DMS 273 (cell line): ENCODE measurements at regions not wholly inside any gene's neighbourhood (a gene's known extent, or its start where the extent isn't known, plus 50 kb on each side); places are given as distances from the start of the nearest gene placed in this dataset.
A peak's percentile ranks its signal among the peaks of the same experiment; 100 is the strongest.

Experiments used
- DNase-seq: peaks from one replicate; lab custom pipeline; 2025; ENCODE audit not compliant: unreplicated experiment; lab: John Stamatoyannopoulos, UW

DNA sequence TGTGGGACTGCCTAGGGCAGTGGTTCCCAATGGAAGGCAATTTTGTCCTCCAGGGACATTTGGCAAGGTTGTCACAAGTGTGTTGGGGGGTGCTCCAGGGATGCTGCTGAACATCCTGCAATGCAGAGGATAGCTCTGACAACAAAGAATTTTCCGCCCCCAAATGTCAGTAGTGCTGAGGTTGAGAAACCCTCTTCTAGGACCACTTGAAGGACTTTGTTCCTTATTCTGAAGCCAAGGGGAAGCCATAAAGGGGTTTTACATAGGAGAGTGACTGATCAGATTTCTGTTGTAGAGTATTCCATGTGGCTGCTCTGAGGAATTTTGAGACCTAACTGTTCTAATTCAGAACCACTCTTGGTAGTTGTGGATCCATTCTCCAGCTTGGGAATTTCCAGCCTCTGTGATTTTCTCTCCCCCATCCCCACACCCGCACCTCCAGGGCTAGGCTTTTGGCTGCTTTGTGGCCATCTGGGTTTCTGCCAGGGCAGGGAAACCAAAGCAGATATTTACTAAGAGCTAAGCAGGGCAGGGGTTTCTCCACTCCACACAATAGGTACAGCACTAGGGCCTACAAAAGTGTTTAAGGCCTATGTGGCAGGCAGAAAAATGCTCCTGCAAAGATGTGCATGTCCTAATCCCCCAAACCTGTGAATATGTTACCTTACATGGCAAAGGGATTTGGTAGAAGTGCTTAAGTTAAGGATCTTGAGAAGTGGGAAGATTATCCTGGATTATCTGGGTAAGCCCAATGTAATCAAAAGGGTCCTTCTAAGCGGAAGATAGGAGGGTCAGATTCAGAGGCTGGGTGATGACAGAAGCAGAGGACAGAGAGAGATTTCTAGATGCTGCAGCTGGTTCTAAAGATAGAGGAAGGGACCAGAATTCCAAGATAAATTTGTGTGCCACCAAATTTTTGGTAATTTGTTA lies 135.4 kb downstream of the TMEM17 start:
- DNase-seq, result no peak

DNA sequence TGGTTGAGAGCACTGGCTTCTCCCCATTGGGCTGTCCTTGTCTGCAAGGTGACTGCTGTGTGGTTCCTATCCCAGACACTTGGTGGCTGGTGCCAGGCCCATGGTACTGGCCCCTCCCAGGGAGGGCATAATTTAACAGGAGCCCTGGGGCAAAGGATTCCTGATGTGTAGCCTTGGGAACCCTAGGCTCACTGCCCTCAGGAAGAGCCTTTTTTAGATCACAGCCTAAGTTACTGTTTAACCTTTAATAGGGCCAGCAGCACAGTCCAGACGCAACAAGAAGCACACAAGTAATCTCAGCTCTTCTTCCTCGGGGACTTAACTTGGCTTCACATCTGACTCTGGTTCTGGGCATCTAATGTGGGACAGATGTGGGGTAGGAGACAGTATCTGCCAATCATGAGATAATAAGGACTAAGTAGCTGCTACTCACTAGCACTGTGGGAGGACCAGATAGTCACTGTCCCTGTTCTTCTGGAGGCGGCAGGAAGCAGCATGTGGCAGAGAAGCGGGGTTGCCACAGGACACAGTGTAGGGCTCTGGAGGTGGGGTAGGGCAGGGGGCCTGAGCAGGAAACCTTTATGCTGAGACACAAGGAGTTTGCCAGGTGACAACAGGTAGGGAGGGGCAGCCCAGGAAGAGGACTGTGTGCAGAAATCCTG lies 136.3 kb downstream of the TMEM17 start:
- DNase-seq, result no peak

GRCh38 chr2:62364791-62365528 lies 141.0 kb downstream of the TMEM17 start:
- DNase-seq, result no peak

- no peak for DNase-seq
Measured at GRCh38 chr2:62363166-62363565, 142.8 kb downstream of the TMEM17 start.

DNA sequence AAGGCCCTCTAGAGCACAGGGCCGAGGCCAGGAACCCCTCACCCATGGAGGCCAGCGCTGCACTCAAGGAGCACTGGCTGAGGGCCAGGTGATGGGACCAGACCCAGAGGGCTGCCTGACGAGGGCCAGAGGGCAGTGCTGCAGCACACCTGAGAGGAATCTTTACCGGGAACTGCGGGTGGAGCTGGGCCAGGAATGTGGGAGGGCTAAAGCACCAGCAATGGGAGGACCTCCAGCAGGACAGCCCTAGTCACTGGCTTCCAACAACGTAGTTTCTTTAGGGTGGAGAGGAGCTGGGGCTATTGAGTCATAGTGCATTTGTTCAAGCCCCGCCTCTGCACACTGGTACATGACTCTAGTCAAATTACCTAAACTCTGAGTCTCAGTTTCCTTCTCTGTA lies 143.4 kb downstream of the TMEM17 start:
- no peak for DNase-seq

DNA sequence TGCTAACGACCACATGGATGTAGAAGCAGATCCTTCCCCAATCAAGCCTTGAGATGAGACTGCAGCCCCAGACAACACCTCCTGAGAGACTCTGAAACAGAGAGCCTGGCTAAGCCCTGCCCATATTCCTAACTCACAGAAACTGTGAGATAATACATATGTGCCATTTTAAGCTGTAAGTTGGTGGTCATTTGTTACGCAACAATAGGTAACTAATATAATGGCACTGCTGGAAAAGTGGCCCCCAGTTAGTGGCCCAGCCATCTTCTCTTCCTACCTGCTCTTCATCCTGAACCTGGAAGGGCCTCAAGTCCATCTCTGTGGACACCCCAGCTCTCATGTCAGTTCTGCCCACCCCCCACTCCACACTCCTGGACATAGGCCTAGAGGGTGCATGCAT lies 144.0 kb downstream of the TMEM17 start:
- DNase-seq, result no peak

DNA sequence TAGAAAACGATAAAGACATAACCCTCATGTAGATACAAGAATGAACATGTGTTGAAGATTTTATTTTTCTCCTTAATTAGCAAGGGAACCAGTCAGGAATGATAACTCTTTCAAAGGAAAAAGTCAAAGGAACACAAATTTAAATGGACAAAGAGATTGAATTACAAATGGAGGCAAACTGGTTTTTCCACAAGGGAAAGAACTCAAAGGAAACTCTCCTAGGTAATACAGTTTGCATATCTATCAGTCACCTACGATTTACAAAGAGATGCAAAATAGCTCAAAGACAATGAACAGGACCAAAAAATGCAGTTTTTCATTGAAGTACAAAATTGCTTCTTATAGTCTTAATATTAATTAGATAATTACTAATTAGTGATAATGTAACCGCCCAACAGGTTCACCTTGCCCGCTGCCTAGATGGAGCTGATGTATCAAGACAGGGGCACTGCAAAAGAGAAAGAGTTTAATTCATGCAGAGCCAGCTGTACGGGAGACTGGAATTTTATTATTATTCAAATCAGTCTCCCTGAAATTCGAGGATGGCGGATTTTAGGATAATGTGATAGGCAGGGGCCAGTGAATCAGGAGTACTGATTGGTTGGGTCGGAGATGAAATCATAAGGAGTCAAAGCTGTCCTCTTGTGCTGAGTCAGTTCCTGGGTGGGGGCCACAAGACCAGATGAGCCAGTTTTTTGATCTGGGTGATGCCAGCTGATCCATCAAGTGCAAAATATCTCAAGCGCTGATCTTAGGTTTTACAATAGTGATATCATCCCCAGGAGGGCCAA lies 151.0 kb downstream of the TMEM17 start:
- peak; percentile 13 for DNase-seq

DNA sequence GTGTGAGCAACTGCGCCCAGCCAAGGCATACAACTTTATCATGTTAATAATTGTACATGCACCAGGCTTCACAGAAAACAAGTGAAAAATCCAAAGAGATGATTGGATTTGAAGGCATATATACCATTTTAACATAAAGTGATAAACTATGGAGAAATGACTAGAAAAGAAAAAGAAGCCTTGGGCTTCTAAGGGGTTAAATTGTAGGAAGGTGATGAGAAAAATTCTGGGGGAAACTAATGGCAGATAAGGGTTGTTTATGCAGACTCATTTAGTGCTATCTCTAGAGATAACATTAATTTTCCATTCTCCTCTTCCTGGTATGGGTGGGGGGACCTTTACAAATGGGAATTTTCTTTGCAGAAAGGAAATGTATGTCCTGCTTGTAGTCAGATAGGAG lies 154.0 kb downstream of the TMEM17 start:
- no peak for DNase-seq

GRCh38 chr2:62349788-62350187 lies 153.9 kb downstream of the B3GNT2 start:
- no peak for DNase-seq

- no peak for DNase-seq
Measured at GRCh38 chr2:62348700-62349099, 152.8 kb downstream of the B3GNT2 start.

- DNase-seq, result no peak
Measured at GRCh38 chr2:62347563-62348270, 151.8 kb downstream of the B3GNT2 start.

GRCh38 chr2:62344472-62344871 lies 148.6 kb downstream of the B3GNT2 start:
- no peak for DNase-seq

DNA sequence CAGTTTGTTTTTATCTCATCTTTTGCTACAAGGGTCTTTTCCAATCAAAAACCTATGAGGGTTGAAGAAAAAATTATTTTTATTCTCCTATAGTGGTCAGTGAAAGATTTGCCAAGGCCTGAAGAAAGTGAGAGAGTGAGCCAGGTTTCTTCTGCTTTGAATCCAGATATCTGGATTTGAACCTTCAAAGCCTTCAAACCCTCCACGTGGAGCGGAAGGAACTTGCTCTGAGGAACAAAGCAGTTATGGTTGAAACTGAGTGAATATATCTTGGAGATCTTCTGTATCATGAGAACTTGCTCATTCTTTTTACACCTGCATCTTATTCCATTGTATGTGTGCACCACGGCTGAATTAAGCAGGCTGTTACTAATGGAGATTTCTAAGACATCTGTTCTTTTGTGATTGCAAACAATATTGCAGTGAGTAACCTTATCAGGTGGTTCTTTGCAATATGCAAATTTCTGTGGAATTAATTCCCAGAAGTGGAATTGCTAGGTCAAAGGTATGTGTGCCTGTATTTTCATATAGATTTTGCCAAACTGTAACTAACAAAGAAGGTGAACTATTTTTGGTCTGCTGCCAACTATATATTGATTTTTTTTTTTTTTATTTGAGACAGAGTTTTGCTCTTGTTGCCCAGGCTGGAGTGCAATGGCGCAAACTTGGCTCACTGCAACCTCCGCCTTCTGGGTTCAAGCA lies 147.9 kb downstream of the B3GNT2 start:
- peak; percentile 45 for DNase-seq

- no peak for DNase-seq
Measured at GRCh38 chr2:62343206-62343605, 147.3 kb downstream of the B3GNT2 start.

GRCh38 chr2:62340994-62341484 lies 145.1 kb downstream of the B3GNT2 start:
- DNase-seq, result peak; percentile 25

- DNase-seq, result no peak
Measured at GRCh38 chr2:62339837-62340236, 143.9 kb downstream of the B3GNT2 start.

DNA sequence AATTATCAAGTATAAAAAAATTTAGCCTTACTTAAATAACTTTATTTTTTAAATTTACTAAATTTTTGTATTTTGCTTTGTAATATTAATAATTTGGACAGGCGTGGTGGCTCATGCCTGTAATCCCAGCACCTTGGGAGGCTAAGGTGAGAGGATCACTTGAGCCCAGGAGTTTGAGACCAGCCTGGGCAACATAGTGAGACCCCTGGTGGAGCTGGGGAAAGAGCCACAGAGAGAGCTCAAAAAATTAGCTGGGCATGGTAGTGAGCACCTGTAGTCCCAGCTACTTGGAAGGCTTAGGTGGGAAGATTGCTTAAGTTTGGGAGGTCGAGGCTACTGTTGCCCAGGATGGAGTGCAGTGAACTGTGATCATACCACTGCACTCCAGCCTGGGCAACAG lies 143.5 kb downstream of the B3GNT2 start:
- DNase-seq, result no peak

DNA sequence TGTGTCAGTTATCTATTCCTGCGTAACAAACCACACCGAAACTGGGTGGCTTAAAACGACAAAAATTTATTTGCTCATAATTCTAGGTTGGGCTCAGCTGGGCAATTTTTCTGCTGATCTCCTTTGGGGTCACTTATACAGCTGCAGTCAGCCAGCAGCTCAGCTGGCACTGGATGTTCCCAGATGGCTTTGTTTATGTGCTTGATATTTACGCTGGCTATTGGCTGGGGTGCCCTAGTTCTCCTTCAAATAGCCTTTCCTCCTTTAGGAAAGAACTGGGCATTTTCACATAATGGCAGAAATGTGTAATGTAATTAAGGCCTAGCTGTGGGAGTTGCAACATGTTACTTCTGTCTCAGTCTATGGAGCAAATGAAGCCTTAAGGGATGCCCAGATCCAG lies 142.2 kb downstream of the B3GNT2 start:
- DNase-seq, result peak; percentile 68

- no peak for DNase-seq
Measured at GRCh38 chr2:62337403-62337802, 141.5 kb downstream of the B3GNT2 start.
